Activated CD8-positive, alpha-beta T cell treated with anti-CD3 and anti-CD28 coated beads for 36 hours (primary cell): ENCODE measurements at regions not wholly inside any gene's neighbourhood (a gene's known extent, or its start where the extent isn't known, plus 50 kb on each side); places are given as distances from the start of the nearest gene placed in this dataset.

ENCODE experiments used
- ATAC-seq: fragments of 200-7000 bp; cut with Tn5 transposase; one replicate; pipeline ENCODE4 v1.10.0; 2021; ENCODE audit warnings: mild to moderate bottlenecking, moderate library complexity
- CTCF ChIA-PET: fragments of 350-600 bp; sonication (Branson Sonifier 250); formaldehyde crosslinking; loops from one replicate; lab custom pipeline; 2021; ENCODE audit warnings: antibody characterized with exemption; lab: Charles Lee
- POLR2A ChIA-PET: fragments of 350-600 bp; sonication (Branson Sonifier 250); formaldehyde crosslinking; loops from one replicate; lab custom pipeline; 2021; ENCODE audit warnings: antibody characterized with exemption; lab: Charles Lee
- DNase-seq: peaks from one replicate; pipeline ENCODE4 v3.0.0-alpha.2; 2020
- H3K27ac Mint-ChIP-seq: one replicate; pipeline ENCODE4 v1.8.0; 2021; ENCODE audit warnings: mild to moderate bottlenecking, mixed read lengths
- H3K27me3 Mint-ChIP-seq: one replicate; pipeline ENCODE4 v1.8.0; 2021; ENCODE audit warnings: mixed read lengths
- H3K36me3 Mint-ChIP-seq: one replicate; pipeline ENCODE4 v1.8.0; 2021; ENCODE audit warnings: low read depth, mixed read lengths
- H3K4me1 Mint-ChIP-seq: one replicate; pipeline ENCODE4 v1.8.0; 2021; ENCODE audit warnings: low read depth, mixed read lengths
- H3K4me3 Mint-ChIP-seq: one replicate; pipeline ENCODE4 v1.8.0; 2021; ENCODE audit warnings: mild to moderate bottlenecking, moderate library complexity, mixed read lengths
- H3K9me3 Mint-ChIP-seq: one replicate; pipeline ENCODE4 v1.8.0; 2021; ENCODE audit warnings: mixed read lengths
- intact Hi-C: fragments of 100-400 bp; cut with micrococcal nuclease; formaldehyde crosslinking; loops from one replicate; pipeline ENCODE4 v1.10.0; 2022
- TF ChIP-seq, protein P1 (sequence below): fragments of 200-600 bp; IDR thresholded peaks from one replicate; pipeline ENCODE4 v1.8.0; 2022; ENCODE audit warnings: antibody characterized with exemption, mild to moderate bottlenecking

DNA sequence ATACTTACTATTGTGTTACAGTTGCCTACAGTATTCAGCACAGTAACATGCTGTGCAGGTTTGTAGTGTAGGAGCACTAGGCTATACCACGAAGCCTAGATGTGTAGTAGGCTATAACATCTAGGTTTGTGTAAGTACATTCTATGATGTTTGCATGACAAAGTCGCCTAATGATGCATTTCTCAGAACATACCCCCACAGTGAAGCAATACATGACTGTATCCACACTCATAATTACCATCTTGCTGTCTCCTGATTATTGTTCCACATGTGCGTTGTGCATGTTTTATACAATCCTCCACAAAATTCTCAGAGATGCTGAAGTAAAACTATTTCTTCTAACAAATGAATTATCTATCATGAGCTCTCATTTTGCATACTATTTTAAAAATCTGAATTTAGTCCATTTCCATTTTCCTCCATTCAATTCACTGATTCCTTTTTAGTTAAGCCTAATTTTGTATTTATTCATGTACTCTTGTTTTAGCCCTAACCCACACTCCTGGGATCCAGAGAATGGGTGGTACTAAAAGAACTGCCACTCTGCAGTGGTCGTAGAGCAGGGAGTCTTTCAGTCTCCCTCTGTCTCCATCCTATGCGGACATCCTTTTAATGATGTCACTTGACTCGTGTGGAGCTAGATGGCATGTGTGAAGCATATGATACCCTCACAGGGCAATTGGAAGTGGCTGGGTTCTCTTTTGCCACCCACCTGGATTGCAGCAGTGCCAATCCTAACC lies 67.6 kb upstream of the CAV2 start:
- intact Hi-C loops, result no loop called here
- Mint-ChIP-seq H3K27ac (no peak overlapping the region), H3K4me1 (no peaks in the 10 kb centered on the region), H3K36me3 (no peaks in the 10 kb centered on the region), H3K9me3 (no peaks in the 10 kb centered on the region), H3K4me3 (no peak overlapping the region), H3K27me3 (peaks cover 13% of the 10 kb centered on the region)
- ATAC-seq (no peak), DNase-seq (no peak)
- TF ChIP-seq, protein P1, sequence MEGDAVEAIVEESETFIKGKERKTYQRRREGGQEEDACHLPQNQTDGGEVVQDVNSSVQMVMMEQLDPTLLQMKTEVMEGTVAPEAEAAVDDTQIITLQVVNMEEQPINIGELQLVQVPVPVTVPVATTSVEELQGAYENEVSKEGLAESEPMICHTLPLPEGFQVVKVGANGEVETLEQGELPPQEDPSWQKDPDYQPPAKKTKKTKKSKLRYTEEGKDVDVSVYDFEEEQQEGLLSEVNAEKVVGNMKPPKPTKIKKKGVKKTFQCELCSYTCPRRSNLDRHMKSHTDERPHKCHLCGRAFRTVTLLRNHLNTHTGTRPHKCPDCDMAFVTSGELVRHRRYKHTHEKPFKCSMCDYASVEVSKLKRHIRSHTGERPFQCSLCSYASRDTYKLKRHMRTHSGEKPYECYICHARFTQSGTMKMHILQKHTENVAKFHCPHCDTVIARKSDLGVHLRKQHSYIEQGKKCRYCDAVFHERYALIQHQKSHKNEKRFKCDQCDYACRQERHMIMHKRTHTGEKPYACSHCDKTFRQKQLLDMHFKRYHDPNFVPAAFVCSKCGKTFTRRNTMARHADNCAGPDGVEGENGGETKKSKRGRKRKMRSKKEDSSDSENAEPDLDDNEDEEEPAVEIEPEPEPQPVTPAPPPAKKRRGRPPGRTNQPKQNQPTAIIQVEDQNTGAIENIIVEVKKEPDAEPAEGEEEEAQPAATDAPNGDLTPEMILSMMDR, result no peak
- ChIA-PET POLR2A (no interaction called here), CTCF (interaction anchor here (1.4 kb wide), 1 partner anchor 52 kb away, joined by 3 read pairs; no protein-coding TSS in a partner anchor)

DNA sequence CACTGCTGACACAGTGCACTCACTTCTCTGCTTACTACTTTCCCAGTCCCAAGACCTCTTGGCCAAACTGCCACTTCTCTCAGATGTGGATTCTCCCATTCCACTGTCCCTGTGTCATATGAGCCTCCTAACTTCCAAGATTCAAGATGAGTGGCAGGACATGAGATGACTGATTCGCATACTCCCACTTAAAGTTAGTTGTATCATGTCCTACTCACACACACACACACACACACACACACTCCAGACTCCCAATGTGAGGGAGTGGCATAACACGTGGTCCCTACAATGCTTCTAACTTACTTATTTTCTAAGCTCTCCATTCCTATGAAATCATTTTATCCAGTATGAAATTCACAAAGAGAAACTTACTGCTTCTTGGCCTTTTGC lies 67.0 kb upstream of the CAV2 start:
- POLR2A ChIA-PET, result no interaction called here
- intact Hi-C loops, result no loop called here
- no peak overlapping the region for H3K27ac Mint-ChIP-seq
- ATAC-seq, result no peak
- peaks cover 13% of the 10 kb centered on the region for H3K27me3 Mint-ChIP-seq
- H3K36me3 Mint-ChIP-seq, result no peaks in the 10 kb centered on the region
- H3K4me3 Mint-ChIP-seq, result no peak overlapping the region
- no peak for DNase-seq
- CTCF ChIA-PET, result interaction anchor here (1.4 kb wide), 1 partner anchor 53 kb away, joined by 3 read pairs; no protein-coding TSS in a partner anchor
- no peaks in the 10 kb centered on the region for H3K4me1 Mint-ChIP-seq
- TF ChIP-seq, protein P1, result no peak
- no peaks in the 10 kb centered on the region for H3K9me3 Mint-ChIP-seq

DNA sequence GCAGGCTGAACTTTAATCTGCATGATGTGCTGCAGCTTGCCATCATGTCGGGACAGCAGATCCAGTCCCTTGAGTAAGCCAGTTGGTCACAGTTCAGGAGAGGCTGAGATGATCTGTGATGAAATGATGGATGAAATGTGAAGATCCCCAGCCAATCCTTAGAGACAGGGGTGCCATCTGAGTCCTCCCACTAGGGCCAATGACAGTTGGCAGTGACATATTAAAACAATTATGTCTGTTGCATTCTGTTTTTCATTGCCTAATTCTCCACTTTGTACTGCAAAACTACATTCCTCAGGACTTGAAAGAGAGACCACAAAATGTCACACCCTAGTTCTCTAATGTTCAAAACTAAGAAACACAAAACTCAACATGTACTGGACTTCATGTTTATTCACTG lies 66.3 kb upstream of the CAV2 start:
- H3K27ac Mint-ChIP-seq, result no peak overlapping the region
- intact Hi-C loops, result no loop called here
- POLR2A ChIA-PET, result no interaction called here
- CTCF ChIA-PET, result no interaction called here
- H3K27me3 Mint-ChIP-seq, result peaks cover 12% of the 10 kb centered on the region
- no peak for DNase-seq
- H3K36me3 Mint-ChIP-seq, result no peaks in the 10 kb centered on the region
- ATAC-seq, result no peak
- TF ChIP-seq, protein P1, result no peak
- H3K4me3 Mint-ChIP-seq, result no peak overlapping the region
- no peaks in the 10 kb centered on the region for H3K4me1 Mint-ChIP-seq
- H3K9me3 Mint-ChIP-seq, result no peaks in the 10 kb centered on the region

DNA sequence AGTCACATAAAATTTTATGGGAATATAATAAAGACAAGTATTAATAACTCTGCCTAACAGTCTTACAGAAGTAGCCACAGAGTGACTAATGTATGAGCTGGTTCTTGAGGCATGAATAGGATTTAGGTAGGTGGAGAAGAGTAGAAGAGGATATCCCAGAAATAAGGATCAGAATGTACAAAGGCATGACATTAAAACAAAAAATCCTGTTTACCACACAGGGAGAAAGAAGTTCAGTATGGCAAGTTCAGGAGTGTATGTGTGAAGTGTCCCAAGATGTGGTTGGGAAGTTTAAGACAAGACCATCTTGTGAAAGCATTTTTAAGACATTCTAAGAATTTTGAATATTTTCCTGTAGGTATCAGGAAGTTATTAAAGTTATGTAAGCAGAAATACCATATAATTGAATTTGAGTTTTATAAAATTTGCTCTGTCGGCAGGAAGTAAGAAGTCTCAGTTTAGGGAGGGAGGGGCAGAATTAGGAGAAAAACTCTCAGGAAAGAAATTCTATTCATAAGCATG lies 64.7 kb upstream of the CAV2 start:
- ATAC-seq (no peak), DNase-seq (no peak)
- intact Hi-C loops, result no loop called here
- CTCF ChIA-PET, result no interaction called here
- H3K9me3 Mint-ChIP-seq, result no peaks in the 10 kb centered on the region
- H3K4me1 Mint-ChIP-seq, result no peaks in the 10 kb centered on the region
- no peak overlapping the region for H3K4me3 Mint-ChIP-seq
- TF ChIP-seq, protein P1, result no peak
- no peaks in the 10 kb centered on the region for H3K36me3 Mint-ChIP-seq
- POLR2A ChIA-PET, result no interaction called here
- H3K27ac Mint-ChIP-seq, result no peak overlapping the region
- peaks cover 12% of the 10 kb centered on the region for H3K27me3 Mint-ChIP-seq

DNA sequence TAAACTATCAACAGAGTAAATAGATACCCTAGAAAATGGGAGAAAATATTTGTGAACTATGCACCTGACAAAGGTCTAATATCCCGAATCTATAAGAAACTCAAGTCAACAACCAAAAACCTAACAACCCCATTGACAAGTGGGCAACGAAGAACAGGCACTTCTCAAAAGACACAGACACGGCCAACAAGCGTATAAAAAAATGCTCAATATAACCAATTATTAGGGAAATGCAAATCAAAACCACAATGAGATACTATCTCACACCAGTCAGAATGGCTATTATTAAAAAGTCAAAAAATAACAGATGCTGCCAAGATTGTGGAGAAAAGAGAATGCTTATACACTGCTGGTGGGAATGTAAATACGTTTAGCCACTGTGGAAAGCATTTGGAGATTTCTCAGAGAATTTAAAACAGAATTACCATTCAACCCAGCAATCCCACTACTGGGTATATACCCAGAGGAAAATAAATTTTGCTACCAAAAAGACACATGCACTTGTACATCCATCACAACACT lies 63.2 kb upstream of the CAV2 start:
- TF ChIP-seq, protein P1, result no peak
- Mint-ChIP-seq H3K4me3 (no peak overlapping the region), H3K27ac (no peak overlapping the region), H3K36me3 (no peaks in the 10 kb centered on the region), H3K4me1 (no peaks in the 10 kb centered on the region), H3K9me3 (no peaks in the 10 kb centered on the region), H3K27me3 (peaks cover 12% of the 10 kb centered on the region)
- DNase-seq (no peak), ATAC-seq (no peak)
- intact Hi-C loops, result no loop called here
- ChIA-PET POLR2A (no interaction called here), CTCF (no interaction called here)
